ENCODE measurements at regions not wholly inside any gene's neighbourhood (a gene's known extent, or its start where the extent isn't known, plus 50 kb on each side); places are given as distances from the start of the nearest gene placed in this dataset.

DNA sequence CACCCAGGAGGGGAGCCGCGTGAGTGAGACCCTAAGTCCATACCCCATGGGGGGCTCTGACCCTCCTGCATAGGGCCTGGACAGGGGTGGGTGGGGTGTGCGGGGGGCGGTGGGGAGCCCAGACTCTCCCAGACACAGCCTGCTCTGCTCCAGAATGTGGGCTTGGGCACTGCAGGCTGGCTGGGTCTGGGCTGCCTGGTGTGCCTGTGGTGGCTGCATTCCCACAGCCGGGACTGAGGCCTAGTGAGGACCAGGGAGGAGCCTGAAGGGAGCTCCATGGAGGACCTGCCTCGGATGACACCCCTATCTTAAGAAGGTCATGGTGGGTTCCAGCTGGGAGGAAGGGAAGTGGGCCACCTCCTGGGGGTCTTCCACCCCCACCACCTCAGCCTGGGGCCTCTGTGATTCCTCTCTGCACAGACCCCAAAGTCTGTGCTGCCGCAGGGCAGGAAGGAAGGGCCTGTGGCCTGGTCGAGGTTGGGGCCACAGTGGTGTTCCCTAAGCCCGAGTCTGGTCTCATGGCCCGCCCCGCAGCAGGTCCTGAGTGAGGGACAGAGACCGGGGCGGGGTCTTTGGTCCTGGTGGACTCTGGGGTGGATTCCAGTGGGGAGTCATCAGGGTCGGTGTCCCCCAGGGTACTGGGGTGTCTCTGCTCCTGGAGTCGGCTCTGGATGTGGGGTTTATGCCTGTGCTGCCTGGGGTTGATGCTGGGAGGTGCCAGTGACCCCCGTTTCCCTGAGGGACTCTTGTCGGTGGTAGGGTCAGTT, 392.3 kb downstream of the TMEM121 start:
- TF ChIP-seq, protein P1, sequence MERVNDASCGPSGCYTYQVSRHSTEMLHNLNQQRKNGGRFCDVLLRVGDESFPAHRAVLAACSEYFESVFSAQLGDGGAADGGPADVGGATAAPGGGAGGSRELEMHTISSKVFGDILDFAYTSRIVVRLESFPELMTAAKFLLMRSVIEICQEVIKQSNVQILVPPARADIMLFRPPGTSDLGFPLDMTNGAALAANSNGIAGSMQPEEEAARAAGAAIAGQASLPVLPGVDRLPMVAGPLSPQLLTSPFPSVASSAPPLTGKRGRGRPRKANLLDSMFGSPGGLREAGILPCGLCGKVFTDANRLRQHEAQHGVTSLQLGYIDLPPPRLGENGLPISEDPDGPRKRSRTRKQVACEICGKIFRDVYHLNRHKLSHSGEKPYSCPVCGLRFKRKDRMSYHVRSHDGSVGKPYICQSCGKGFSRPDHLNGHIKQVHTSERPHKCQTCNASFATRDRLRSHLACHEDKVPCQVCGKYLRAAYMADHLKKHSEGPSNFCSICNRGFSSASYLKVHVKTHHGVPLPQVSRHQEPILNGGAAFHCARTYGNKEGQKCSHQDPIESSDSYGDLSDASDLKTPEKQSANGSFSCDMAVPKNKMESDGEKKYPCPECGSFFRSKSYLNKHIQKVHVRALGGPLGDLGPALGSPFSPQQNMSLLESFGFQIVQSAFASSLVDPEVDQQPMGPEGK (CRISPR knock-in tag; IDR thresholded peaks at IDR 0.05; ENCODE audit: borderline replicate concordance): no peak
- TF ChIP-seq ZFP30 (CRISPR knock-in tag; IDR thresholded peaks at IDR 0.05): no peak
- TF ChIP-seq ARNTL (CRISPR knock-in tag; IDR thresholded peaks at IDR 0.05; ENCODE audit: borderline replicate concordance, low read depth): no peak
- no peak for TF ChIP-seq PPARA (CRISPR knock-in tag; IDR thresholded peaks at IDR 0.05; ENCODE audit: borderline replicate concordance)
- TF ChIP-seq OSR1 (CRISPR knock-in tag; IDR thresholded peaks at IDR 0.05): no peak
- TF ChIP-seq ZNF565 (CRISPR knock-in tag; conservative IDR thresholded peaks at IDR 0.05; ENCODE audit: low read depth): no peak
- no peak for TF ChIP-seq GLIS3 (CRISPR knock-in tag; IDR thresholded peaks at IDR 0.05)
- TF ChIP-seq ESRRG (CRISPR knock-in tag; IDR thresholded peaks at IDR 0.05): no peak
- TF ChIP-seq ZC3H10 (CRISPR knock-in tag; IDR thresholded peaks at IDR 0.05): no peak
- no peak for TF ChIP-seq ISL1 (CRISPR knock-in tag; IDR thresholded peaks at IDR 0.05)
- no peak for TF ChIP-seq ZNF8 (CRISPR knock-in tag; IDR thresholded peaks at IDR 0.05)
- no peak for TF ChIP-seq CSDC2 (CRISPR knock-in tag; IDR thresholded peaks at IDR 0.05)
